SK-N-SH (cell line): ENCODE measurements at regions not wholly inside any gene's neighbourhood (a gene's known extent, or its start where the extent isn't known, plus 50 kb on each side); places are given as distances from the start of the nearest gene placed in this dataset.
"Not testable (repeated sequence)": the region's sequence is repeated elsewhere in the genome, so short reads cannot be mapped to it uniquely, and the experiment has no call there.

ENCODE experiments used
- CTCF ChIA-PET: fragments of 300-600, 350-600 bp; formaldehyde crosslinking; extraction: SDS; loops from one replicate; lab custom pipeline; 2021; lab: Yijun Ruan, JAX
- POLR2A ChIA-PET: fragments of 350-600 bp; sonication (Branson Sonifier 250); formaldehyde crosslinking; extraction: SDS; loops from one replicate; lab custom pipeline; 2020; ENCODE audit warnings: antibody characterized with exemption, inconsistent platforms; lab: Yijun Ruan, JAX
- DNase-seq: peaks from one replicate; pipeline ENCODE4 v3.0.0; 2012
- H2AFZ ChIP-seq: fragments of 200-600 bp; sonication (generic); 2 replicates; pipeline ENCODE4 v1.8.1; 2016; ENCODE audit warnings: antibody characterized with exemption, mild to moderate bottlenecking, low read depth
- H3F3A ChIP-seq: fragments of 200-600 bp; sonication (generic); replicated peaks from 2 replicates; pipeline ENCODE3; 2016; ENCODE audit warnings: antibody characterized with exemption, mild to moderate bottlenecking; ENCODE audit not compliant: insufficient read depth
- H3K27ac ChIP-seq, 2 experiments: fragments of 200-500 bp in 1 of 2; fragments of 200-600 bp in 1 of 2; sonication (Bioruptor generic) in 1 of 2; sonication (generic), shearing (Covaris generic) in 1 of 2; 2 replicates each; pipeline versions ENCODE4 v1.5.1 to v1.6.1; 2014 to 2016; ENCODE audit warnings: low read depth in 2 of 2, inconsistent platforms in 1 of 2, low read length in 1 of 2, mild to moderate bottlenecking in 1 of 2, mixed read lengths in 1 of 2
- H3K27me3 ChIP-seq: fragments of 200-600 bp; sonication (generic), shearing (Covaris generic); 2 replicates; pipeline ENCODE4 v1.6.1; 2016; ENCODE audit warnings: mixed run types; ENCODE audit not compliant: insufficient read depth
- H3K36me3 ChIP-seq, 2 experiments: fragments of 200-500 bp in 1 of 2; fragments of 200-600 bp in 1 of 2; sonication (Bioruptor generic) in 1 of 2; sonication (generic) in 1 of 2; replicated peaks in 1 of 2; 2 replicates each; pipeline versions ENCODE3 to v1.5.1; 2014 to 2016; ENCODE audit warnings: low read length in 1 of 2, mild to moderate bottlenecking in 1 of 2; ENCODE audit not compliant: insufficient read depth in 2 of 2, control insufficient read depth in 1 of 2
- H3K4me1 ChIP-seq, 2 experiments: fragments of 200-500 bp in 1 of 2; fragments of 200-600 bp in 1 of 2; sonication (Bioruptor generic) in 1 of 2; sonication (generic), shearing (Covaris generic) in 1 of 2; 2 replicates each; pipeline versions ENCODE4 v1.5.1 to v1.6.1; 2014 to 2016; ENCODE audit warnings: low read depth in 1 of 2, low read length in 1 of 2, mixed run types in 1 of 2; ENCODE audit not compliant: insufficient read depth in 2 of 2, control insufficient read depth in 1 of 2
- H3K4me2 ChIP-seq: fragments of 200-600 bp; sonication (generic), shearing (Covaris generic); 2 replicates; pipeline ENCODE4 v1.6.1; 2017; ENCODE audit warnings: mixed run types
- H3K4me3 ChIP-seq, 2 experiments: fragments of 200-500 bp in 1 of 2; fragments of 200-600 bp in 1 of 2; sonication (Bioruptor generic) in 1 of 2; sonication (generic), shearing (Covaris generic) in 1 of 2; 2 replicates each; pipeline versions ENCODE4 v1.5.1 to v1.8.1; 2014 to 2016; ENCODE audit warnings: low read depth in 2 of 2, inconsistent platforms in 1 of 2, low read length in 1 of 2, mild to moderate bottlenecking in 1 of 2, mixed read lengths in 1 of 2, moderate library complexity in 1 of 2
- H3K79me2 ChIP-seq: fragments of 200-600 bp; sonication (generic); 2 replicates; pipeline ENCODE4 v1.8.1; 2017; ENCODE audit warnings: mild to moderate bottlenecking; ENCODE audit not compliant: insufficient read depth
- H3K9ac ChIP-seq: fragments of 200-600 bp; sonication (generic); 2 replicates; pipeline ENCODE4 v1.6.1; 2017; ENCODE audit warnings: mixed run types
- H3K9me2 ChIP-seq: fragments of 200-600 bp; sonication (generic); 2 replicates; pipeline ENCODE4 v1.6.1; 2017; ENCODE audit warnings: mixed run types
- H3K9me3 ChIP-seq: fragments of 200-600 bp; sonication (generic); 2 replicates; pipeline ENCODE4 v1.6.1; 2017; ENCODE audit warnings: mixed run types, mild to moderate bottlenecking, moderate library complexity
- H4K20me1 ChIP-seq: fragments of 200-600 bp; sonication (generic); 2 replicates; pipeline ENCODE4 v1.6.1; 2017; ENCODE audit warnings: mild to moderate bottlenecking, mixed run types; ENCODE audit not compliant: insufficient read depth
- CTCF ChIP-seq: fragments of 200-600 bp; sonication (generic); IDR thresholded peaks from 2 replicates; pipeline ENCODE4 v1.6.1; 2017; ENCODE audit warnings: antibody characterized with exemption, mild to moderate bottlenecking, moderate library complexity
- FOXJ3 ChIP-seq: sonication (generic); formaldehyde crosslinking; IDR thresholded peaks from 2 replicates; pipeline ENCODE4 v1.5.1; 2020; ENCODE audit warnings: mild to moderate bottlenecking, missing genetic modification reagents
- FOXM1 ChIP-seq: IDR thresholded peaks from 2 replicates; pipeline ENCODE4 v1.4.0; 2012; ENCODE audit warnings: low read depth, mild to moderate bottlenecking
- GABPA ChIP-seq: IDR thresholded peaks from 2 replicates; pipeline ENCODE4 v1.4.0; 2012; ENCODE audit warnings: low read depth, mild to moderate bottlenecking
- GATA2 ChIP-seq: sonication (generic); formaldehyde crosslinking; IDR thresholded peaks from 2 replicates; pipeline ENCODE4 v1.5.0; 2020; ENCODE audit warnings: mild to moderate bottlenecking, missing genetic modification reagents
- IRF3 ChIP-seq: fragments of 150-350 bp; IDR thresholded peaks from 2 replicates; pipeline ENCODE4 v1.6.1; 2016; ENCODE audit warnings: mild to moderate bottlenecking, low read depth, low read length
- NRF1 ChIP-seq: IDR thresholded peaks from 2 replicates; pipeline ENCODE4 v1.6.1; 2012; ENCODE audit warnings: low read depth, mild to moderate bottlenecking, low read length
- RAD21 ChIP-seq: IDR thresholded peaks from 2 replicates; pipeline ENCODE4 v1.6.1; 2012; ENCODE audit warnings: mild to moderate bottlenecking, low read length
- RFX5 ChIP-seq: IDR thresholded peaks from 2 replicates; pipeline ENCODE4 v1.6.1; 2012; ENCODE audit warnings: mild to moderate bottlenecking, improper control_type of control experiment, low read length
- SMC3 ChIP-seq: IDR thresholded peaks from 2 replicates; pipeline ENCODE4 v1.6.1; 2012; ENCODE audit warnings: low read depth, low read length, improper control_type of control experiment
- TCF12 ChIP-seq: IDR thresholded peaks from 2 replicates; pipeline ENCODE4 v1.4.0; 2012
- TEAD4 ChIP-seq: IDR thresholded peaks from 2 replicates; pipeline ENCODE4 v1.4.0; 2012; ENCODE audit warnings: mild to moderate bottlenecking, borderline replicate concordance; ENCODE audit not compliant: insufficient read depth
- USF1 ChIP-seq: IDR thresholded peaks from 2 replicates; pipeline ENCODE4 v1.4.0; 2012; ENCODE audit warnings: low read depth, borderline replicate concordance
- YY1 ChIP-seq: IDR thresholded peaks from 2 replicates; pipeline ENCODE4 v1.4.0; 2012; ENCODE audit warnings: low read depth, mild to moderate bottlenecking
- WGBS: methylation state at CpG from one replicate; pipeline ENCODE4 v1.1.6; 2017; ENCODE audit warnings: low lambda C conversion rate; 5-methylcytosine and 5-hydroxymethylcytosine counted together

GRCh38 chr3:83217595-83218118, 1456.2 kb upstream of the GBE1 start:
- H3K27me3 ChIP-seq, H3K27ac ChIP-seq, H3K4me2 ChIP-seq, CTCF ChIA-PET, H3K9ac ChIP-seq, H4K20me1 ChIP-seq, H3K36me3 ChIP-seq, H3K79me2 ChIP-seq, DNase-seq, H2AFZ ChIP-seq, H3K4me1 ChIP-seq, H3K4me3 ChIP-seq, H3F3A ChIP-seq, H3K9me2 ChIP-seq, POLR2A ChIA-PET, H3K9me3 ChIP-seq: not testable (repeated sequence)
- 42% methylated on average over 15 of the region's 41 CpGs for WGBS

- no peaks in the 10 kb centered on the region for H3K4me1 ChIP-seq
Measured at GRCh38 chr3:83216919-83217594, 1455.6 kb upstream of the GBE1 start.

More at GRCh38 chr3:83216919-83217594, 1455.6 kb upstream of the GBE1 start:
- 27% methylated on average over 22 of the region's 24 CpGs for WGBS
- H3K4me2 ChIP-seq: no peak overlapping the region
- no peaks in the 10 kb centered on the region for H3F3A ChIP-seq
- H2AFZ ChIP-seq: no peak overlapping the region
- no peaks in the 10 kb centered on the region for H3K36me3 ChIP-seq
- no peaks in the 10 kb centered on the region for H3K9me3 ChIP-seq
- TF ChIP-seq RFX5 (no peak), CTCF (no peak), SMC3 (no peak), USF1 (no peak), YY1 (no peak), RAD21 (no peak), GABPA (no peak), FOXM1 (no peak), FOXJ3 (CRISPR knock-in tag) (no peak), IRF3 (no peak), TCF12 (no peak), GATA2 (no peak), TEAD4 (no peak), NRF1 (no peak)
- TF ChIP-seq, all 33 proteins: peak for 0
- Histone ChIP-seq H3K9ac (no peak overlapping the region), H3K79me2 (no peaks in the 10 kb centered on the region), H3K27ac (no peak overlapping the region), H3K27me3 (peaks cover 5% of the 10 kb centered on the region; the same call in 1 of the 2 replicates), H3K4me3 (no peak overlapping the region), H3K9me2 (no peaks in the 10 kb centered on the region), H4K20me1 (no peaks in the 10 kb centered on the region)
- ChIA-PET POLR2A (no interaction called here), CTCF (no interaction called here)
- no peak for DNase-seq
